Stimulated activated naive CD8-positive, alpha-beta T cell treated with anti-CD3 and anti-CD28 coated beads, Interleukin-15, Interleukin-2, amounts not matched to agents 100 ng/mL and 50 ng/mL, for 24 hours (primary cell): ENCODE measurements at regions not wholly inside any gene's neighbourhood (a gene's known extent, or its start where the extent isn't known, plus 50 kb on each side); places are given as distances from the start of the nearest gene placed in this dataset.

ENCODE experiments used
- H3K27ac Mint-ChIP-seq: one replicate; pipeline ENCODE4 v1.8.0; 2021; ENCODE audit warnings: mild to moderate bottlenecking, mixed read lengths
- H3K27me3 Mint-ChIP-seq: one replicate; pipeline ENCODE4 v1.8.0; 2021; ENCODE audit warnings: mixed read lengths
- H3K36me3 Mint-ChIP-seq: one replicate; pipeline ENCODE4 v1.8.0; 2021; ENCODE audit warnings: low read depth, mixed read lengths
- H3K4me1 Mint-ChIP-seq: one replicate; pipeline ENCODE4 v1.8.0; 2021; ENCODE audit warnings: low read depth, mixed read lengths
- H3K4me3 Mint-ChIP-seq: one replicate; pipeline ENCODE4 v1.8.0; 2021; ENCODE audit warnings: mild to moderate bottlenecking, mixed read lengths
- H3K9me3 Mint-ChIP-seq: one replicate; pipeline ENCODE4 v1.8.0; 2021; ENCODE audit warnings: mixed read lengths

DNA sequence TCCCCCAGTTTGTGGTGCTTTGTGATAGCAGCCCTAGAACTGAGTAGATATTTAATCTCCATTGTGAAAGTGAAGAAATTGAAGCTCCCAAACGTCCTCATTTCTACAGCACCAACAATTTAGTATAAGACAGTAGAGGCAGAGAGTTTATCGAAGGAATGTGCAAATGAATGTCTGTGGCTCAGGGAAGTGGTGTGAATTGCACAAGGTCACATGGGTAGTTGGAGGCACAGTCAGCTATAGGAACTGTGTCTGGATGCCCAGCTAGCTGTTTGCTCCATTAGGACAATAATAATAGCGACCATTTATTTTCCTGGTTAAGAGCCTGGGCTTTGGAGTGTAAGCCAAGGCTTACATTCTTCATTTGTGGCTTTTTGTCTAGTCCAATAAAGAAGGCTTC, 144.4 kb upstream of the USP24 start:
- Mint-ChIP-seq H3K4me1 (peaks cover 10% of the 10 kb centered on the region), H3K9me3 (no peaks in the 10 kb centered on the region), H3K27ac (no peak overlapping the region), H3K36me3 (no peaks in the 10 kb centered on the region), H3K27me3 (peaks cover 18% of the 10 kb centered on the region), H3K4me3 (no peak overlapping the region)

DNA sequence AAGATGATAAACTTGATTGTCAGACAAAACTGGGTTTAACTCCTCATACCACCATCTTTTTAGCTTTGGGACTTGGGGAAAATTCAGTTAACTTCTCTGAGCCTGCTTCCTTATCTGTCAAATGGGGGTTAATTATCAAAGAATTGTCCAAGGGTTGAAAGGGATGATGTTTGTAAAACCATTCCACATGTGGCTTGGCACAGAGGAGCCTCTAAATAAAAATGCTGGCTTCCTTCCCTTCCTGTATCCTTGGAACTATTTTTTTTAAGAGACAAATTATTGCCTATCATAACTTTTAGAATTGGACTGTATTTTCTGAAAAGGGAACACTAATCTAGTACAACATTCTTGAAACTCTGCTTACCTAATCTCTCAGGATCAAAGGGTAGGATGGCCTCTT, 143.4 kb upstream of the USP24 start:
- Mint-ChIP-seq H3K9me3 (no peaks in the 10 kb centered on the region), H3K27ac (no peak overlapping the region), H3K27me3 (peaks cover 10% of the 10 kb centered on the region), H3K4me3 (no peak overlapping the region), H3K36me3 (no peaks in the 10 kb centered on the region), H3K4me1 (peaks cover 10% of the 10 kb centered on the region)

DNA sequence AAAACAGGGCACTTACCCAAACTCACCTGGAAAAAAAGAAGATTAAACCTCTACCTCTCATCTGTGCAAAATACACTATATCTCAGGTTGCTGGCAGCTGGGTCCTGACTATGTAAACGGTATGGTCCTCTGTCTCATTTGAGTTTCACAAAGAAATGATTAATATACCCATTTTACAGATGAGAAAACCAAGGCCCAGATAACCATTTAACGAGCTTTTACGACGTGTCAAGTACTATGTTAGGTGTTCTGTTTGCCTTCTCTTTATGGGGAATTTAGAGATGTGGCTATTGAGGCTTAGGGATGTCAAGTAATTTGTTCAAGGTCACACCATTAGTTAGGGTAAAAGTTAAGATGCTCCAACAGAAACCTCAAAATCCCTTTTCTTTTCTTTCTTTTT, 140.4 kb upstream of the USP24 start:
- Mint-ChIP-seq H3K27me3 (peaks cover 5% of the 10 kb centered on the region), H3K36me3 (no peaks in the 10 kb centered on the region), H3K4me3 (no peak overlapping the region), H3K4me1 (no peaks in the 10 kb centered on the region), H3K9me3 (no peaks in the 10 kb centered on the region), H3K27ac (no peak overlapping the region)

DNA sequence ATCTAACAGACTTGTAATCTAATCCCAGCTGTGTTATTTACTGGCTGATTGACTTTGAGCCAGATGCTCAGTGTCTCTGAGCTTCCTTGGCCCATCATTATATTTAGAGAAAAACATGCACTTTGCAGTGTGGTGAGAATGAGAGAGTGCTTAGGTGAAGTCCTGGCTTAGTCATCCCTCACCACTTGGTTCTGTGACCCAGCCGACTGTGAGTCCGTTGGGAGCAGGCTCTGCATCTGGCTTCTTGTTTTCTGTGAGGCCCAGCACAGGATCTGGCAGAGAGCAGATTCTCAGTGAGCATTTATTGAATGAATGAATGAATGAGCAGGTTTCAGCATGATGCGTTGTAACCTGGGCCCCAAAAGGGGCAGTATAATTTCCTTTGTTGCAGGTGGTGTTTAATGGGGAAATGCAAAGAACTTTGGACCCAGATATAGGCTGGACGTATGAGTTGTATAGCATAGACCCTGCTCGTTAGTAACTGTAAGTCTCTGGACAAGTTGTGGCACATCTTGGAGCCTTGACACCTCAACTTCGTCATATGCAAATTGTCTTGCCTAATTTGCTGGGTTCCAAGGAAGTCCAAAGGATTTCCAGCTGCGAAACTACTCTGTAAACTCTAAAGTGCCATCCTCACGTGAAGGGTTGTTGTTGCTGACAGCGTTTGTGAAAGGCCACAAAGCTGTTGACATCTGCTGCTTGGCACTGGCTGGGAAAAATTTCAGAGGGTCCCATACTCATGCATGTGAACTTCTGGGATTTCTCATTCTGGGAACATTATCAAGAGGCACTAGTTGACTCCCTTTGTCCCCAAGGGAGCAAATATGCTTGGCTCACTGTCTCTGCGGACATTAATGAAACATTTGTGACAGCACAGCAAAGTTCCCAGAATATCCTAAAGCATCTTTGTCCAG, 138.8 kb upstream of the USP24 start:
- H3K4me3 Mint-ChIP-seq, result no peak overlapping the region
- no peak overlapping the region for H3K27ac Mint-ChIP-seq
- H3K9me3 Mint-ChIP-seq, result no peaks in the 10 kb centered on the region
- no peaks in the 10 kb centered on the region for H3K36me3 Mint-ChIP-seq
- peaks cover 13% of the 10 kb centered on the region for H3K27me3 Mint-ChIP-seq
- H3K4me1 Mint-ChIP-seq, result no peaks in the 10 kb centered on the region

DNA sequence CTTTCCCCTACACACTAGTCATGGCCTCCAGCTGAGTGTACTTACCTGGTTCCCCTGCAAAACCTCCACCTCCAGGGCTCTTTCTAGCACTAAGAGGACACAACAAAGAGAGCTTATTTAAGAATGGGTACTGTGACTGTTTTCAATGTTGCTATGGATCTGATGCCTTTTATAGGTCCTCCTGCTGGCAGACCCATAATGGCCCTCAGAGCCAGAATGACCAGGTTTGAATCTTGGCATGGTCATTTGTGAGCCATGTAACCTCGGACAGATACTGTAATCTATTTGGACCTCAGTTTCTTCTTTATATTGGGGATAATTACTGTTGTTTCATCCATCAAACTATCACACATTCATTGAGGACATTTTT, 137.6 kb upstream of the USP24 start:
- H3K36me3 Mint-ChIP-seq, result no peaks in the 10 kb centered on the region
- H3K27me3 Mint-ChIP-seq, result peaks cover 13% of the 10 kb centered on the region
- no peak overlapping the region for H3K27ac Mint-ChIP-seq
- H3K4me1 Mint-ChIP-seq, result no peaks in the 10 kb centered on the region
- no peaks in the 10 kb centered on the region for H3K9me3 Mint-ChIP-seq
- no peak overlapping the region for H3K4me3 Mint-ChIP-seq

DNA sequence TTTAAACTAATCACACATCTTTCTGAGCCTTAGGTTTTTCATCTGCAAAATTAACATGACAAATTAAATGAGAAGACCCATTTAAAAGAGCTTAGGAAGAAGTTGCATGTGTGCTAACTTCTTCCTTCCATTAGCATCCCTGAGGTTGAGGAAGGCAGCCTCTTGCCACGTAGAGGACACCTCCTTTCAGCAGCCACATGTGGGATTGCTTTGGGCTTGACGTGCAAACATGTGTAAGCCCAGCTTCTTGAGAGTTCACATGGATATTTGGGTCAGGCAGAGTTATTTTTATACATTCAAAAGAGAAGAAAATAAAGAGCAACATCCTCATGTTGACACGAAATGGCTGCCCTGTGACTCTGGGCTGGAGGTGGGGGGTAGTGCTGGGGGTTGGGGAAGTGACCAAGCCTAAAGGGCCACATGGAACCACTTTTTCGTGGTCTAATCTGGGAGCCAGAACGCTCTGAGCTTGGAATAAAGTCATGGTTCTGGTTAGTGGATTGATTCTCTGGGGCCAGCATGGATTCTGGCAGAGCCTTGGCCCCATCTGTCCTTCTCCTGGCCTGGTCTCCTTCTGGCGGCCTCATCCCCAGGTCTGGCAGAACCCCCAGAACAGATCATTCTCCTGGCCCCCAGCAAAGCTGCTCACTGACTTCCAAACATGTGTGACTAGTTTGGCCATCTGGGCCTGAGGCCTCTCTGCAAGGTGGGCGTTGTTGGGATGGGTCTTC, 137.1 kb upstream of the USP24 start:
- Mint-ChIP-seq H3K4me1 (no peaks in the 10 kb centered on the region), H3K4me3 (no peak overlapping the region), H3K27me3 (peaks cover 13% of the 10 kb centered on the region), H3K36me3 (no peaks in the 10 kb centered on the region), H3K27ac (no peak overlapping the region), H3K9me3 (no peaks in the 10 kb centered on the region)

DNA sequence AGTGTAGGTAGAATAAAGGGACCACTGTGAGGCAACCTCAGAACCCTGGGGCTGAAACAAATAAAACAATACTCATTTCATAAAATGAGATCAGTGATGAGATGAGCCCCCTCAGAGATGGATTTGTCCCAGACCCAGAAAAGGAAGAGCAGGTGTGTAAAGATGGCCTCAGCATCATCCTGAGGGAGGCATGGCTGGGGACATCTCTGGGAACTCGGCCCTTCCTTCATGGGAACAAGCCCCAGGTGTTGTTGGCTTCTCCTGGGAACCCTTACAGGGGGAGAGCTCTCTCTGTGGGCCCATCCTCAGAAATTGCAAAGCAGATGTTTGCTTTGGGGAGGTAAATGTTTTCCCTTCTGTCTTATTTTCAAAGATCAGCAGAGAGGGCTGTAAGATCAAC, 133.2 kb upstream of the USP24 start:
- no peaks in the 10 kb centered on the region for H3K36me3 Mint-ChIP-seq
- no peaks in the 10 kb centered on the region for H3K4me1 Mint-ChIP-seq
- peaks cover 13% of the 10 kb centered on the region for H3K27me3 Mint-ChIP-seq

DNA sequence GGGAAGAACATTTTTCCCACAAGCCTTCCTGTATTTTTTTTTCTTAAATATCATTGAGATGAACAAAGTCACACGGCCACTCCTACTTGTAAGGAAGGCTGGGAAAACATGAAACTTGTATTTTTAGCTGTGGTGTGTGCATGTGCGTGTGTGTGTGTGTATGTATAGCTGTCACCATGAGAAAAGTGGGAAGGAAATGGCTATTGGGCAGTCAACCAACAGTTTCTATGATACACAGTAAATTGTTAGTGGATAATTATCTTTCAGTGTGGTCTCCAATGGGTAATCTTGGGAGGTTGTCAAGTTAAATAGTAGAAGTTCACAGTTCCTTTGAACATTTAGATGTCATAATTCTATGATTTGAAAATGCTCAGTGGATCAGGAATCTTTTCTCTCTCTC, 132.7 kb upstream of the USP24 start:
- no peaks in the 10 kb centered on the region for H3K36me3 Mint-ChIP-seq
- no peaks in the 10 kb centered on the region for H3K9me3 Mint-ChIP-seq
- H3K4me1 Mint-ChIP-seq, result no peaks in the 10 kb centered on the region
- H3K4me3 Mint-ChIP-seq, result no peak overlapping the region
- no peak overlapping the region for H3K27ac Mint-ChIP-seq
- H3K27me3 Mint-ChIP-seq, result peaks cover 16% of the 10 kb centered on the region

More for the DNA sequence above, 133.2 kb upstream of the USP24 start:
- H3K4me3 Mint-ChIP-seq, result no peak overlapping the region
- H3K9me3 Mint-ChIP-seq, result no peaks in the 10 kb centered on the region
- H3K27ac Mint-ChIP-seq, result no peak overlapping the region

DNA sequence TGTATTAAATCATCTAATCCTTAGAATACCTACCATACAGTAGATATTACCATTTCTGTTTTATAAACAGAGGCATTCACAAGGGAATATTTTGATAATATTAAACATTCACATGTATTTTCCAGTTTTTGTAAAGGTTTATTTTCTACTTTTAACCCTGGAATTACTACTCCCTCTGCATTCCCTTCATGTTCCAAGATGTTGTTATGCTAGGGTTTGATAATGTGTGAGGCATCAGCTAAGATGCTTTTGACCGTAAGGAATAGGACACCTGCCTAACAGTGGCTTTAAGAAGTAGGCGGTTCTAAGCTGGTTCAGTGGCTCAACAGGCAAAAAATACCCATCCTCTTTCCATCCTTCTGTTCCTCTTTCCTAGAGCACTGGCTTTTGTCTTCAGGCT, 131.9 kb upstream of the USP24 start:
- Mint-ChIP-seq H3K9me3 (no peaks in the 10 kb centered on the region), H3K4me3 (no peak overlapping the region), H3K27me3 (peaks cover 17% of the 10 kb centered on the region), H3K36me3 (no peaks in the 10 kb centered on the region), H3K4me1 (no peaks in the 10 kb centered on the region), H3K27ac (no peak overlapping the region)

DNA sequence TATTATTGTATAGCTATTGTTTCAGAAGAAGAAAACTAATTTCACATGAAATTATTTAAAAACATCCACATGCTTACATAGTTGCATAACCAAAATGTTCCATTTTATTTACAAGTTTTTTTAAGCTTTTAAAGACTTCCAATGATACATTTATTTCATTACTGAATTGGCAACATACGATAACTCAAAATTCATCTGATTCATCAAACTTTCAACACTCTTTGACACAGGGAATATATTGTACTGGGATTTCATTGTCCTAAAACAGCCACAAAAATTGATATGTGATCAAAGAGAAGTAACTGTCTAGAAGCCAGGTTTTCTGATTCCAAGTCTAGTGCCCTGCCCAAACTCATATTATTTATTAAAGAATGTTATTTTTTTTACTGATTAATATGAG, 131.4 kb upstream of the USP24 start:
- Mint-ChIP-seq H3K27me3 (peaks cover 17% of the 10 kb centered on the region), H3K4me3 (no peak overlapping the region), H3K27ac (no peak overlapping the region), H3K9me3 (no peaks in the 10 kb centered on the region), H3K36me3 (no peaks in the 10 kb centered on the region), H3K4me1 (no peaks in the 10 kb centered on the region)

DNA sequence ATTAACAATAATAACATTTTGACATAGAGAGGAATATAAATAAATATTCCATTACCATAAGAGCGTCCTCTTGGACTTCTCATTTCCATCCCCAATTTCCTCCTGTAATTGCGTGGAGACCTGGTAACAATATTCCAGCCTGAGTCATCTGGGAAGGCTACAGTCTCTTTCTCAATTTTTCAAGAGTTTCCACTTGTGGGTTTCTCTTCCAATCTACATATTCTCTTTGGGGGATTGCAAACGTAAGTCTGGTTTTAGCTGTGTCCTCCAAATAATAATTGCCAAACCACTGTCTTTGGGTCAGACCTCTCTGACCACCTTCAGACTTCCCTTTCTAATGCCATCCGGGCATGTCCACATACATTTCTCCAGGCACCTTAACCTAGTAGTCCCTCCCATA, 124.5 kb upstream of the USP24 start:
- H3K9me3 Mint-ChIP-seq, result peaks cover 13% of the 10 kb centered on the region
- no peaks in the 10 kb centered on the region for H3K36me3 Mint-ChIP-seq
- H3K4me3 Mint-ChIP-seq, result no peak overlapping the region
- H3K27ac Mint-ChIP-seq, result no peak overlapping the region
- peaks cover 3% of the 10 kb centered on the region for H3K27me3 Mint-ChIP-seq
- H3K4me1 Mint-ChIP-seq, result peaks cover 3% of the 10 kb centered on the region

DNA sequence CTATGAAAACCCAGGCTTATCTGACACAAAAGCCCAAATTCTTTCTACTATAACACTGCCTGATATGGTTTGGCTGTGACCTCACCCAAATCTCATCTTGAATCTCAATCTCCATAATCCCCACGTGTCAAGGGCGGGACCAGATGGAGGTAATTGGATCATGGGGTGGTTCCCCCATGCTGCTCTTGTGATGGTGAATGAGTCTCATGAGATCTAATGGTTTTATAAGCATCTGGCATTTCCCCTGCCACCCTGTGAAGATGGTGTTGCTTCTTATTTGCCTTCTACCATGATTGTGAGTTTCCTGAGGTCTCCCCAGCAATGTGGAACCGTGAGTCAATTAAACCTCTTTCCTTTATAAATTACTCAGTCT, 123.3 kb upstream of the USP24 start:
- no peak overlapping the region for H3K27ac Mint-ChIP-seq
- H3K9me3 Mint-ChIP-seq, result peaks cover 13% of the 10 kb centered on the region
- H3K27me3 Mint-ChIP-seq, result peaks cover 3% of the 10 kb centered on the region
- peaks cover 8% of the 10 kb centered on the region for H3K4me1 Mint-ChIP-seq
- H3K36me3 Mint-ChIP-seq, result no peaks in the 10 kb centered on the region
- no peak overlapping the region for H3K4me3 Mint-ChIP-seq

DNA sequence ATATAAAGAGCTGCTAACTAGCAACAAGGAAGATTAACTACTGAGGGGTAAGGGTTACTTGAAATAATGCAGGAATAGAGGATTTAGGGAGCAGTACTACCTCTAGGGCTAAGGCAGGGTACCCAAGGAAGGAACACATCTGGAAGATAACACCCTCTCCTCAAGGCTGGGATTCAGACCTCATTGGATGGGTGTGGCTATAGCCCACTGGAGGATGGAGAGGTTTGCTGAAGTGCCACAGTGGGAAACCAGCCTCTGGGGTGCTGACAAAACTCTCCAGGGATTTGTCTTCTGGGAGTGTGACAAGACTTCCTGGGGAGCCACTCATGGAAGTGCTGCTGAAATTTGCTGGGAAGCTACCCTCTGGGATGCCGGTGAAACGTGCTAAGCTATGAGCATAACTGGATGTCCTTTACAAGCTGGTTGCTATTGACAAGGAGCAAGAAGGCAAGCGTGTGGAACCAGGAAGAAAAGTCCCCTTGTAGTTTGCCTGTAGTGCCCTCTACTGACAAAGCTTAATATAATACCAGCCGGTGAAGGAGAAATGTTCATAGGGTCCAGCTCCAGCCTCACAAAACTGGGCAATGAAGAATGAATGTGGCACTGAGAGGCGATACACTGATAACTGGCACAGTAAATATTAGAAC, 122.8 kb upstream of the USP24 start:
- peaks cover 8% of the 10 kb centered on the region for H3K4me1 Mint-ChIP-seq
- H3K36me3 Mint-ChIP-seq, result no peaks in the 10 kb centered on the region
- H3K27me3 Mint-ChIP-seq, result peaks cover under 1% of the 10 kb centered on the region
- H3K9me3 Mint-ChIP-seq, result peaks cover 13% of the 10 kb centered on the region
- no peak overlapping the region for H3K4me3 Mint-ChIP-seq
- no peak overlapping the region for H3K27ac Mint-ChIP-seq

DNA sequence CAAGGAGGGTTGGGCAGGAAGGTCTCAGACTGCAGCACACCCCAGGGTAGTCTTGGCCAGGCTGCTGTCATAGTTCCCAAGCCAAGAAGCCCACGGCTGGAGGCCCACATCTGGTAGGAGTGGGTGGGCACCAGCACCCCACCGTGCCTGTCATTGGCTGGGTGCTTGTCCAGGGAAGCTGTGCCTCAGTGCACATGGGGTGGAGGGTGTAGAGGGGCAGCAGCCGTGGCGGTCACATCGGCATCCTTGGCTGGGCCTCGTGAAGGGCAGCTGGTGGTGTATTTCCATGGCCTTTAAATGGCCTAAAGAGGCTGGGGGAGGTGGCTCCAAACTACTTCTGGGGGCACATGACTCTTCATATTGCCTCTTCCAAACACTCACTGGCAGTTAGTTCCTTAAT, 119.6 kb upstream of the USP24 start:
- Mint-ChIP-seq H3K27ac (no peak overlapping the region), H3K4me1 (peaks cover 8% of the 10 kb centered on the region), H3K4me3 (no peak overlapping the region), H3K9me3 (peaks cover under 1% of the 10 kb centered on the region), H3K36me3 (no peaks in the 10 kb centered on the region), H3K27me3 (no peaks in the 10 kb centered on the region)

DNA sequence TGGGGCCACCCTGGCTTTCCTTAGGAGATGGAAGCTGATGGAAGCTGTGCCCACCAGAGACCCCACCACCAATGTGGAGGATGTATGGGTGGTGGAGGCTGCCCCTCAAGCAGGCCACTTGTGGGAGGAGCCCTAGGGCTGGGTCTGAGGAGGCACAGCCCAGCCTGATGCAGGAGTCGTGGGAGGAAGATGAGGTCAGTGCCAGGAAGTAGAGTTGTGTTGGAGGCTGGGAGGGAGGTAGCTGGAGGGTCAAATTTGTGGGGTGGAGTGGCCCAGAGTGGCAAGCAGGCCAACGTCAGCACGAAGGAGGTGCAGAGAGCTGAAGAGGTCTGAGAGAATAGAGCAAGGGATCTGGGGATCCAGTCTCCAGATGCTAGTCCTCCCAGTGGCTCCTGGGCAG, 119.0 kb upstream of the USP24 start:
- H3K9me3 Mint-ChIP-seq, result no peaks in the 10 kb centered on the region
- H3K27me3 Mint-ChIP-seq, result no peaks in the 10 kb centered on the region
- H3K27ac Mint-ChIP-seq, result no peak overlapping the region
- no peak overlapping the region for H3K4me3 Mint-ChIP-seq
- H3K4me1 Mint-ChIP-seq, result peaks cover 8% of the 10 kb centered on the region
- H3K36me3 Mint-ChIP-seq, result no peaks in the 10 kb centered on the region
